GM12878 (cell line): ENCODE measurements at regions not wholly inside any gene's neighbourhood (a gene's known extent, or its start where the extent isn't known, plus 50 kb on each side); places are given as distances from the start of the nearest gene placed in this dataset.

Source experiments
- E2F8 ChIP-seq: fragments of 450-650 bp; IDR thresholded peaks from 2 replicates; pipeline ENCODE4 v1.6.1; 2018; ENCODE audit warnings: mild to moderate bottlenecking, low read depth, moderate library complexity; ENCODE audit not compliant: partially characterized antibody
- POLR2AphosphoS5 ChIP-seq: IDR thresholded peaks from 2 replicates; pipeline ENCODE4 v1.6.1; 2011; ENCODE audit warnings: mild to moderate bottlenecking, low read length, inconsistent platforms

- TF ChIP-seq POLR2AphosphoS5 (no peak), E2F8 (no peak)
These were observed 274.3 kb downstream of the GAS1 start for GRCh38 chr9:86672966-86673365.
